Fibroblast of mammary gland (primary cell): ENCODE measurements at regions not wholly inside any gene's neighbourhood (a gene's known extent, or its start where the extent isn't known, plus 50 kb on each side); places are given as distances from the start of the nearest gene placed in this dataset.
A peak's percentile ranks its signal among the peaks of the same experiment; 100 is the strongest.

Source experiments
- DNase-seq: peaks from one replicate; pipeline ENCODE4 v3.0.0-alpha.2; 2010; ENCODE audit warnings: low read depth
- H3K4me3 ChIP-seq: 2 replicates; pipeline ENCODE4 v1.5.1; 2011; ENCODE audit warnings: low read depth, mild to moderate bottlenecking, low read length, moderate library complexity; ENCODE audit not compliant: control insufficient read depth
- CTCF ChIP-seq: conservative IDR thresholded peaks from 2 replicates; pipeline ENCODE4 v1.5.1; 2011; ENCODE audit warnings: low read depth, low read length, inconsistent platforms; ENCODE audit not compliant: control insufficient read depth, insufficient read depth

DNA sequence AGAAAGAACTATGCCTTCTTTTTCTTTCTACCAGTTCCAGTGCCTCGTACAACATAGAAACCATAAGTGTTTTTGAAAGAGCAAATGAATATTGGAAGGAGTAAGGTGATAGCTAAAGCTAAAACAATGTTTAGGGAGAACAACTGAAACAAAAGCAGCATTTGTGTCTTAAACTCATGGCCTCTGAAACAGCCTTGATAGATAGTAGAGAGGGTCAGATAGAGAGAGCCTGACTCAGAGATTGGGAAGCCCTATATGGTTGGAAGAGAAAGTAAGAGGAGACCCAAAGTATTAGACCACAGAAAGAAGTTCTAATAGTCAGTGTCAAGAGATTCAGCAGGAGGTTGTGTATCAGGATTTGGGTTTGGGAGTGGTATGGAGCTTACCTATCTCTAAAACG is 79.6 kb upstream of the IFNG-AS1 start:
- no peak for DNase-seq
- TF ChIP-seq CTCF = no peak

DNA sequence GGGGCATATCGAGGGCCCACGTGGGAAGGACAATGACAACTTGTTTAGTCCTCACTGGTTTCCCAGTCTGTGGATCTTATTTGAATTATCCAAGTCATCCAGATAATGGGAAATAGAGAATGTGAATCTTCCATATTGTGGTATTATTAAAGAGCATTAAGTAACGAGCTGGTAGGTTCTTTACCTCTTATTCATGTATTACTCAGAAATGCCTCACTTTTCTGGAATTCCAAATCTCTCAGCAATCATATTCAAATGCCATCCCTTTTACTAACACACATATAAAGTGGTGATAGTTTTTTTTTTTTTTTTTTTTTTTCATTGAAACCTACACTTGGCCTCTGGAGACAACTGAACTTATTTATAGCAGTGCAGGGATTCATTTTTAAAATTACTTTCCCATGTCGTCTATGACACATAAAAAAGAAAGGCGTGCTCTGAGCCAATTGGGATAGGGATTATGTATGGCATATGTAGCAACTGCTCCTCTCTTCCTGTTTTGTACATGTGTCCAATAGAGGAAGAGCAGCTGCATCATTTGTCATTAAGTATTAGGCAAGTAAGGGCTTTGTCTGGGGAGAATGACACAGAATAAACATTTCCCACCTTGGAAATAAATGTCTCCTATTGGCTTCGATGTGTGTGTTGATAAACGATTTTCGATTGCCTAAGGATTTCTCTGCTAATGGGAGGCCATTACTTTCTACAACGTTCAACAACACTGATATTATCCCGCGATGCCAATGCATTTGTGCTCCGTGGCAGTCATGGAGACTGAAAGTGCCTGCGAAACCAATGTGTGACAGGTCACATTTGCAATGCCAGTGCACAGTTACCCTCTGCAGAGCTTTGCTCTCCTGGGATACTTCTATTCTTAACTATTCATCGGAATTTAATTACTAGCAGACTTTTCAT is 78.6 kb upstream of the IFNG-AS1 start:
- TF ChIP-seq CTCF = no peak
- peak; percentile 98 for DNase-seq
- no peak overlapping the region for H3K4me3 ChIP-seq

More for the DNA sequence above, 79.6 kb upstream of the IFNG-AS1 start:
- H3K4me3 ChIP-seq = no peak overlapping the region

DNA sequence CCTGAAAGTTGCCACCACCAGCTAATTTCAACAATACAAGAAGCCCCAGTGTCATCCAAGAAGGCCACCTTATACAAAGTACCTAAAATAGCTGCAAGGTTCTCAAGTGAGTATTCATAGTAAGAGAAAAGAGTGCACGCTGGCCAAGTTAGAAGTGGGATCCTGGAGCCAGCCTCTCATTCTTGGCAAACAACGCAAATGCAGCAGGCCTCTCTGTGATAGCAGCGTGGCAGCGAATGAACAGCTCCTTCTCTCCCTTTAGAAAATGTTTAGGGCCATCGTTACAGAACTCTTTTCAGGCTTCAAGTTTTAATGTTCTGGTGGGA is 78.0 kb upstream of the IFNG-AS1 start:
- H3K4me3 ChIP-seq = no peak overlapping the region
- DNase-seq = no peak
- TF ChIP-seq CTCF = no peak

DNA sequence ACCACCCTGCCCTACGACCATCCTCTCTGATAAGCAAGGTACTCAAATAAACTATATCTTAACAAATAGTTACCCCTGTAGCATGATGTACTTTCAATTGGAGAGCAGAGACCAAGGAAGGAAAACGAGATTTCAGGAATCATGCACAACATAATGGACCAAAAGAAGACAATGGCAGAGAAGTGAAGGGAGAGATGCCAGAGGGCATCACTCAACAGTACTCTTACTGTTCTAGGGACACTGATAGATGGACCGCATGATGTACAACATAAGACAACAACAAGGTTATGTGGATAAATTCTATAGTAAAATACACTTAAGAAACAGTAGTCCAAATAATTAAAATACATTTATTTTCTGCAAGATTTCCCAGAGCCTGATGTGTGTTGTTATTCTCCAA is 77.5 kb upstream of the IFNG-AS1 start:
- H3K4me3 ChIP-seq = no peak overlapping the region
- DNase-seq = no peak
- TF ChIP-seq CTCF = no peak

- DNase-seq = no peak
- H3K4me3 ChIP-seq = no peak overlapping the region
- no peak for TF ChIP-seq CTCF
Measured at GRCh38 chr12:67915335-67915851, 73.9 kb upstream of the IFNG-AS1 start.

GRCh38 chr12:67916266-67916970 is 72.8 kb upstream of the IFNG-AS1 start:
- peak; percentile 30 for DNase-seq
- no peak for TF ChIP-seq CTCF
- H3K4me3 ChIP-seq = no peak overlapping the region
